Ovary (tissue), 3 donors: ENCODE measurements at regions not wholly inside any gene's neighbourhood (a gene's known extent, or its start where the extent isn't known, plus 50 kb on each side); places are given as distances from the start of the nearest gene placed in this dataset.

ENCODE experiments used
- EP300 ChIP-seq: sonication (generic); formaldehyde crosslinking; IDR thresholded peaks from one replicate; pipeline ENCODE4 v1.6.1; 2017; ENCODE audit warnings: antibody characterized with exemption
- POLR2A ChIP-seq: fragments of 450-650 bp; IDR thresholded peaks from one replicate; pipeline ENCODE4 v1.6.1; 2017; ENCODE audit warnings: antibody characterized with exemption, mild to moderate bottlenecking, moderate library complexity
- TF ChIP-seq, protein P1 (sequence below), 3 donors: fragments of 450-650 bp in 2 of 3; fragments of 200-600 bp in 1 of 3; IDR thresholded peaks; one replicate each; pipeline versions ENCODE4 v1.5.1 to v1.8.0; 2016 to 2022; ENCODE audit warnings: antibody characterized with exemption in 3 of 3, mild to moderate bottlenecking in 1 of 3
- donor health status: DM: no; HTN: no; CAD: no.

DNA sequence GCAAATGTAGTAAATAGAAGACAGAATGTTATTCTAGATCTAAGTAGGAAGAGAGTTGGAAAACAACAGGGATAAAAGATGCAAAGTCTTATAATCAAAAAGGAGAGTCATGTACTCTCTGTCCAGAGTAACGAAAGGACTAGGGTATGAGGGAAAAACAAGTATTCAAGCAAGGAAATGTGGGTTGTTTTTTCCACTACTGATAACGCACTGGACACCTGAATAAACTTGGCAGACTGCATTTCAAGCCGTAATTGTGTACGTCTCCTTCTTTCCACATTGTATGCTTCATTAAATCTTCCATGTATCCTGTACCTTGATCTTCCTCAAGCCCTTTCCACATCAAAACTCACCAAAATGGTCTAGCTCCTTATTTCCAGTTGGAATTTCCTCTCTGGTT is 420.6 kb downstream of the ZEB2 start:
- TF ChIP-seq POLR2A (no peak), EP300 (no peak)
- TF ChIP-seq, protein P1, sequence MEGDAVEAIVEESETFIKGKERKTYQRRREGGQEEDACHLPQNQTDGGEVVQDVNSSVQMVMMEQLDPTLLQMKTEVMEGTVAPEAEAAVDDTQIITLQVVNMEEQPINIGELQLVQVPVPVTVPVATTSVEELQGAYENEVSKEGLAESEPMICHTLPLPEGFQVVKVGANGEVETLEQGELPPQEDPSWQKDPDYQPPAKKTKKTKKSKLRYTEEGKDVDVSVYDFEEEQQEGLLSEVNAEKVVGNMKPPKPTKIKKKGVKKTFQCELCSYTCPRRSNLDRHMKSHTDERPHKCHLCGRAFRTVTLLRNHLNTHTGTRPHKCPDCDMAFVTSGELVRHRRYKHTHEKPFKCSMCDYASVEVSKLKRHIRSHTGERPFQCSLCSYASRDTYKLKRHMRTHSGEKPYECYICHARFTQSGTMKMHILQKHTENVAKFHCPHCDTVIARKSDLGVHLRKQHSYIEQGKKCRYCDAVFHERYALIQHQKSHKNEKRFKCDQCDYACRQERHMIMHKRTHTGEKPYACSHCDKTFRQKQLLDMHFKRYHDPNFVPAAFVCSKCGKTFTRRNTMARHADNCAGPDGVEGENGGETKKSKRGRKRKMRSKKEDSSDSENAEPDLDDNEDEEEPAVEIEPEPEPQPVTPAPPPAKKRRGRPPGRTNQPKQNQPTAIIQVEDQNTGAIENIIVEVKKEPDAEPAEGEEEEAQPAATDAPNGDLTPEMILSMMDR (IDR thresholded peaks at IDR 0.05), result no peak
